GM12874 (cell line): ENCODE measurements at regions not wholly inside any gene's neighbourhood (a gene's known extent, or its start where the extent isn't known, plus 50 kb on each side); places are given as distances from the start of the nearest gene placed in this dataset.

Experiments used
- CTCF ChIP-seq: IDR thresholded peaks from 2 replicates; pipeline ENCODE4 v1.5.1; 2011; ENCODE audit warnings: low read depth, mild to moderate bottlenecking, control low read depth, low read length, moderate library complexity; ENCODE audit not compliant: insufficient read depth

DNA sequence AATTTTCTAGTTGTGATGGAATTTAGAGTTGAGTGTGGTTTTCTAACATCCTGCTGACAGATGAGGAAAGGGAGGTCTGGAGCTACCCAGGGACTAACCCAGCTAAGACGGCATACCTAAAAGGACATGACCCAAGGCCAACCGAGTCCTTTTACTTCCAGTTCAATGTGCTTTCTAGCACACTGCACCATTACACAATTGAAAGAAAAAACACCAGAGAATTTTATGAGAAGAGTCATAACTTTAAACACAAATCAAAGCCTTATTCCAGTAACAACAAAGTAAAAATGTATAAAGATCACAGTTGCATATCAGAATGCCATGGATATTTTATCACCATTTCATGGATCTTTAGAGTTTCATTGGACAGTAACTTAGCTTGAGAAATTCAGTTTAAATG lies 480.3 kb downstream of the MEIS1 start:
- TF ChIP-seq CTCF: no peak

DNA sequence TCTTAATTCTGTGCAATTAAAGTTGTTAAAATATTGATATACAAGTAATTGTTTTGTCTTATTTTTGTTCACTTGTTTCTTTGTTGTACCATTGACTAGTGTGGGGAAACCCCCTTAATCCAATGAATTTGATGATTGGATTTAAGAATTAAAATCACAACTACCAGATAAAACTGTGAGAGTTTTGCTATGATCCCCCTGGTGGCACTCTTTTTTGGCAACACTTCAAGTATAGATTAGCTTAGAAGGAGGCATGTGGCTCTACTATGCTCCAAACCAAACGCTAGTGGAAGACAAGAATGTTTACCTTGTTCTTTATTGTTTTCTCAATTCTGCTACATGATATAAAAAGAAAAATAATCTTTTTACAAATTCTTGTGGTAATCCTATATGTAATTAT lies 477.8 kb upstream of the ETAA1 start:
- TF ChIP-seq CTCF: no peak

- TF ChIP-seq CTCF: no peak
Measured at GRCh38 chr2:66920415-66920814, 476.7 kb upstream of the ETAA1 start.

DNA sequence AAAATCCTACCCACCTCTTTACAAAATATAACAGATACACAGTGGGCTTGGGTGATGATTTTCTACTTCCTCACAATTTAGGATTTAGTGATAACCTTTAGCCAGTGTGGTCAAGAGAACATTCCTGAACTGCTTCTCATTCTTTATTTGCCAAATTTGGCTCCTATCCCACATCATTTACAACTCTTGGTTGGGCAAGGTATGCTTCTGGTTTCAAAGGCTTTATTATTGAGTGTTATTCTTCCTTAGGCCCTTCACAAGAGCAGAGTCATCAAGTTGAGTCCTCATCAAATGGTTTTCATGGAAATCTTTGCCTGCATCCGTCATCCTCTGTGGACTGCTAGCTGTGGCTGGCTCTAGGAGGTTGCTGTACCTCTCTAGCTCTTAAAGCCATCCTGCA lies 472.0 kb upstream of the ETAA1 start:
- no peak for TF ChIP-seq CTCF

- no peak for TF ChIP-seq CTCF
Measured at GRCh38 chr2:66926594-66927112, 470.5 kb upstream of the ETAA1 start.

DNA sequence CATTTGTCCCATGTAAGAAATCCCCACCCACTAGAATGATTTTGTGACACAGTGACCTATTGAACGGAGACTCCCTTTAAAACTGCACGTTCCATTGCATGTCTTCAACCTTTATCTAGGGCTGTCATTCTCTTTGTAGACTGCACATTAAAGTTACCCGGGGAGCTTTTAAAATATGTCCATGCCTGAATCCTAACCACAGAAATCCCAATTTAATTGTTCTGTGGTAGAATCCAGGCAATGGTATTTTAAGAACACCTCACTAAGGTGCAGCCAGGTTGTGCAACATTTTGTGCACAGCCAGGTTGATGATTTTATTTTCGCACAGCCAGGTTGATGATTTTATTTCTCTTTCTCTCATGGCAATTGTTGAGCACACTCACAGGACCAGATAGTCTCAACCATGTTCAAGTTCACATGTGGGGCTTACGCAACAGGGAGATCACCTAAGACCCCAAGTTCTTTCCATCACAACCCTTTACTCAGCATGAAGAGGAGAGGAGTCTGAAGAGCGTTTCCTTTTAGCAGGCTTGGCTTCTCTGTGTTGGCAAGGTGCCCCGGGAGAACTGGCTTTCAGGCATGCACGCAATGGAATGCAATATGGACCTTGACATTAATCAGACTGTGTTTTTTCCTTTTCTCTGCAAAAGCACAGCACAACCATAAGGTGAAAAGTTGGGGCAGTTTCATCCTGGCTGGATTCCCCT lies 467.3 kb upstream of the ETAA1 start:
- no peak for TF ChIP-seq CTCF

DNA sequence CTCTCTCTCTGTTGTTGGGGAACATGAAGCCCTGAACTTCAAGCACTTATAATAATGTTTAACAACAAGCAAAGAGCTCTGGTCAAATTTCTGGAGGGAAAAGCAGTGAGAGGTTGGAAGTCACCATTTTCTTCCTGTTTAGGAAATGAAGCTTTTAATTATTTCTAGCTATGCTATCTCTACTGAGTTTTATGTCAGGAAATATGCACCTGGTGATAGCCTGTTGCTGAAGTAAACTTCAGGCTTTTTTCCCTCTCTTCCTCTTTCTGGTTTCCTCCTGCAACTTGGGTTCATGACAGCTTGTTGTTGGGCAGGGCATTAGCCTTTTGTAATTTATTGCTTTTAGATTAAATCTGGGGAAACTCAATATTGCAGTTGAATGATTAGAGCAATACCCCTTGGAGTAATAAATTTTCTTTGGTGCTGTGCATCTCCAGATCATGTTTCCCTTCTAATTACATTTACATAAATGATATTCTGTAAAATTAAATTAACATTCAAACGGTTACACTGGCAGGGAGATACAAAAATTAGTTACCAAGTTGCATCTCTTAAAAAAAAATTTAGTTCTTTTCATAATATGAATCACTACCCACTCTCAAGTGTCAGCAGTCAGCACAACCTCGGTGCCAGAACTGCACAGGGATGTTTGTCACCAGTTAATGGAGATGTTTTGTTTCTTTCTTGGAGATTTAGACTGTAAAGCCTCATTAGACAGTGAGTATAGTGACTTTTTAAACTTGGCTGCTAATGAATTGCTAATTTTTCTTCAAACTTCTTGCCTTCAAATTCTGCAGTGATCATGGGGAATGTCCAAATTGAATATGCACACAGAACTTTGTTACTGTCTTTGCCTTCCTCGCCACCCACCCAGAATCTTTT lies 466.6 kb upstream of the ETAA1 start:
- TF ChIP-seq CTCF: no peak
